Loucy (cell line): ENCODE measurements at regions not wholly inside any gene's neighbourhood (a gene's known extent, or its start where the extent isn't known, plus 50 kb on each side); places are given as distances from the start of the nearest gene placed in this dataset.

Experiments
- CTCF ChIP-seq: fragments of 200-600 bp; sonication (generic); conservative IDR thresholded peaks from 2 replicates; pipeline ENCODE4 v1.5.1; 2014; ENCODE audit warnings: mild to moderate bottlenecking, antibody characterized with exemption, low read length
- EZH2phosphoT487 ChIP-seq: fragments of 200-600 bp; IDR thresholded peaks from 2 replicates; pipeline ENCODE4 v1.6.1; 2018; ENCODE audit warnings: antibody characterized with exemption, mild to moderate bottlenecking, moderate library complexity, borderline replicate concordance

- no peak for TF ChIP-seq CTCF
- TF ChIP-seq EZH2phosphoT487, result no peak
Observed at GRCh38 chr9:13607481-13608441, 328.3 kb upstream of the MPDZ start.
